A673 (cell line): ENCODE measurements at regions not wholly inside any gene's neighbourhood (a gene's known extent, or its start where the extent isn't known, plus 50 kb on each side); places are given as distances from the start of the nearest gene placed in this dataset.

Experiments
- BruUV-seq: library from RNA; stranded (reverse); fragments of 400-500 nt; replicated peaks from 2 replicates; lab custom pipeline; 2021; lab: Mats Ljungman, UMichigan
- CTCF ChIA-PET: fragments of 300-600 bp; sonication (Branson Sonifier 250); formaldehyde crosslinking; loops from one replicate; lab custom pipeline; 2022; ENCODE audit warnings: antibody characterized with exemption; lab: Charles Lee
- POLR2A ChIA-PET: fragments of 300-600 bp; sonication (Branson Sonifier 250); formaldehyde crosslinking; loops from one replicate; lab custom pipeline; 2022; ENCODE audit warnings: antibody characterized with exemption; ENCODE audit not compliant: low non-redundant PET; lab: Charles Lee
- DNase-seq: peaks from one replicate; pipeline ENCODE4 v3.0.0-alpha.2; 2015; ENCODE audit warnings: low spot score
- H3K27ac ChIP-seq: fragments of 200-600 bp; sonication (generic); 2 replicates; pipeline ENCODE4 v1.5.1; 2016; ENCODE audit warnings: mixed run types, low read depth, mild to moderate bottlenecking, mixed read lengths, antibody characterized with exemption, low read length; ENCODE audit not compliant: poor library complexity, severe bottlenecking
- H3K27me3 ChIP-seq: fragments of 200-600 bp; sonication (generic); replicated peaks from 2 replicates; pipeline ENCODE4 v1.6.1; 2017; ENCODE audit warnings: mixed run types, low read depth, mild to moderate bottlenecking, mixed read lengths, antibody characterized with exemption, low read length; ENCODE audit not compliant: insufficient read depth, poor library complexity
- H3K36me3 ChIP-seq: fragments of 200-600 bp; sonication (generic); 2 replicates; pipeline ENCODE4 v1.6.1; 2016; ENCODE audit warnings: mixed run types, mild to moderate bottlenecking, mixed read lengths, antibody characterized with exemption, low read length; ENCODE audit not compliant: insufficient read depth, poor library complexity, severe bottlenecking
- H3K4me1 ChIP-seq: fragments of 200-600 bp; sonication (generic); 2 replicates; pipeline ENCODE4 v1.6.1; 2017; ENCODE audit warnings: mixed run types, mild to moderate bottlenecking, mixed read lengths, antibody characterized with exemption, low read length; ENCODE audit not compliant: insufficient read depth, poor library complexity, severe bottlenecking
- H3K4me3 ChIP-seq: fragments of 200-600 bp; sonication (generic); 2 replicates; pipeline ENCODE4 v1.5.1; 2016; ENCODE audit warnings: low read depth, mixed run types, mild to moderate bottlenecking, mixed read lengths, low read length; ENCODE audit not compliant: poor library complexity, severe bottlenecking
- H3K9me3 ChIP-seq: fragments of 200-600 bp; sonication (generic); 2 replicates; pipeline ENCODE4 v1.6.1; 2016; ENCODE audit warnings: mixed run types, low read depth, mild to moderate bottlenecking, mixed read lengths, antibody characterized with exemption, low read length; ENCODE audit not compliant: poor library complexity, severe bottlenecking
- EZH2 ChIP-seq: fragments of 200-600 bp; sonication (generic); IDR thresholded peaks from 2 replicates; pipeline ENCODE4 v1.6.1; 2017; ENCODE audit warnings: borderline replicate concordance, low read depth, mild to moderate bottlenecking, mixed read lengths, antibody characterized with exemption, low read length; ENCODE audit not compliant: poor library complexity, severe bottlenecking
- intact Hi-C: fragments of 100-400 bp; cut with micrococcal nuclease; formaldehyde crosslinking; loops from one replicate; pipeline ENCODE4 v1.10.0; 2022; ENCODE audit not compliant: unreplicated experiment
- TF ChIP-seq, protein P1 (sequence below): fragments of 300-800, 200-600 bp; sonication (generic); conservative IDR thresholded peaks from 2 replicates; pipeline ENCODE4 v1.5.1; 2017; ENCODE audit warnings: low read depth, mild to moderate bottlenecking, antibody characterized with exemption, low read length, moderate library complexity, mixed read lengths

DNA sequence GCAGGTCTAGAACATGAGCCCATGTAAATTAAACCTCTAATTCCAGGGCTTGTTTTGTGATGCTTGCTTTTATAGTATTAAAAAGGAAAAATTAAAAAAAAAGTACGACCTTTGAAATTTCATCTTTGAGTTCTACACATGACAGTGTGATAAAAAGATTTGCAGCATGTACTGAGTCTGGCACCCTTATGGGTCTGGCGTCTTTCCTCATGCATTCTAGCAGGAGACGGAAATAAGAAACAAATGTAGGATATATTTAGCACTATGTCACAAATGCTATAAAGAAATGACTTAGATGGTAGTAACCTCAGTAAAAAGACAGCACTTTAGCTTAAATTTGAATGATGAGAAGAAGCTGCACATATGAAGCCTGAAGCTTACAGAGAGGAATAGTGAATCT lies 1474.3 kb upstream of the CDH6 start:
- intact Hi-C loops: no loop called here
- Histone ChIP-seq H3K36me3 (no peaks in the 10 kb centered on the region), H3K9me3 (no peaks in the 10 kb centered on the region), H3K27me3 (no peaks in the 10 kb centered on the region), H3K27ac (no peak overlapping the region), H3K4me3 (no peak overlapping the region), H3K4me1 (no peaks in the 10 kb centered on the region)
- ChIA-PET POLR2A (no interaction called here), CTCF (no interaction called here)
- no TSS peak for BruUV-seq
- no peak for DNase-seq
- TF ChIP-seq, protein P1, sequence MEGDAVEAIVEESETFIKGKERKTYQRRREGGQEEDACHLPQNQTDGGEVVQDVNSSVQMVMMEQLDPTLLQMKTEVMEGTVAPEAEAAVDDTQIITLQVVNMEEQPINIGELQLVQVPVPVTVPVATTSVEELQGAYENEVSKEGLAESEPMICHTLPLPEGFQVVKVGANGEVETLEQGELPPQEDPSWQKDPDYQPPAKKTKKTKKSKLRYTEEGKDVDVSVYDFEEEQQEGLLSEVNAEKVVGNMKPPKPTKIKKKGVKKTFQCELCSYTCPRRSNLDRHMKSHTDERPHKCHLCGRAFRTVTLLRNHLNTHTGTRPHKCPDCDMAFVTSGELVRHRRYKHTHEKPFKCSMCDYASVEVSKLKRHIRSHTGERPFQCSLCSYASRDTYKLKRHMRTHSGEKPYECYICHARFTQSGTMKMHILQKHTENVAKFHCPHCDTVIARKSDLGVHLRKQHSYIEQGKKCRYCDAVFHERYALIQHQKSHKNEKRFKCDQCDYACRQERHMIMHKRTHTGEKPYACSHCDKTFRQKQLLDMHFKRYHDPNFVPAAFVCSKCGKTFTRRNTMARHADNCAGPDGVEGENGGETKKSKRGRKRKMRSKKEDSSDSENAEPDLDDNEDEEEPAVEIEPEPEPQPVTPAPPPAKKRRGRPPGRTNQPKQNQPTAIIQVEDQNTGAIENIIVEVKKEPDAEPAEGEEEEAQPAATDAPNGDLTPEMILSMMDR: no peak
- TF ChIP-seq EZH2: no peak

DNA sequence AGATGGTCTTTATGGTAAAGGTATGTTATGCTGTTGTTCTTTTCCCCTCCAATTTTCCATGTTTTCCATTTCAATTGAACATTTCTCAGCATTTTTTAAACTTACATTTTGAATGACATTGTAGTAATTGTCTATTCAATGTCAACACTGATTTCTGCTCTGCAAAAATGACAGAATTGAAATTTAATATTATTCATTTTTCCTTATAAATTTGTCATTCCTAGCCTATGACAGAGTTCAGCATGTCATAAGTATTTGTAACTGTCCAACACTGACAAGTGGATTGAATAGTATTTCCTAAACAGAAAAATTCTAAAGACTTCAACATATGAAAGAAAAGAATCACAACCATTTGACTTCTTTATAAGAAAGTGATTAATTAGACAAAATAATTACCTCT lies 1478.3 kb upstream of the CDH6 start:
- no peak for DNase-seq
- Histone ChIP-seq H3K27ac (no peak overlapping the region), H3K4me1 (no peaks in the 10 kb centered on the region), H3K27me3 (no peaks in the 10 kb centered on the region), H3K9me3 (no peaks in the 10 kb centered on the region), H3K4me3 (no peak overlapping the region), H3K36me3 (no peaks in the 10 kb centered on the region)
- no TSS peak for BruUV-seq
- ChIA-PET CTCF (no interaction called here), POLR2A (no interaction called here)
- TF ChIP-seq, protein P1: no peak
- no peak for TF ChIP-seq EZH2
- intact Hi-C loops: no loop called here

DNA sequence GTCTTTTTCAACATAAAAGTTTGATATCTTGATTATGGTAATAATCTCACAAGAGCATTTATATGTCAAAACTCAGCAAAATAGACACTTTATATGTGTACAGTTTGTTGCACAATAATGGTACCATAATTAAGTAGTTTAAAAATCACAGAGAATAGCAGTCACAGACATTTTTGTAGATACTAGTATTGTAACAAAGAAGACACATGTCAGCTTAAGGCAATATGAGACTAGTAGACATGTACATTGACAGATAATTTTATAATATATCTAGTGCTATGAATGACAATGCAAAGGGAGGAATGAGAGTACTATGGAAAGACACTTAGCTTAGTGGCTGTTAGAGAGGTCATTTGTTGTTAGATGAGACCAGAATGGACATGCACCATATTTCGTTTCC lies 1490.6 kb upstream of the CDH6 start:
- POLR2A ChIA-PET: no interaction called here
- Histone ChIP-seq H3K36me3 (no peaks in the 10 kb centered on the region), H3K9me3 (no peaks in the 10 kb centered on the region), H3K4me3 (no peak overlapping the region), H3K4me1 (no peaks in the 10 kb centered on the region), H3K27me3 (no peaks in the 10 kb centered on the region), H3K27ac (no peak overlapping the region)
- BruUV-seq: no TSS peak
- CTCF ChIA-PET: no interaction called here
- no peak for DNase-seq
- TF ChIP-seq, protein P1: no peak
- no peak for TF ChIP-seq EZH2
- intact Hi-C loops: no loop called here
